ENCODE measurements at regions not wholly inside any gene's neighbourhood (a gene's known extent, or its start where the extent isn't known, plus 50 kb on each side); places are given as distances from the start of the nearest gene placed in this dataset.

- WGBS: 88% methylated on average over 3 of the region's 3 CpGs
- TF ChIP-seq GABPA (IDR thresholded peaks at IDR 0.05 in 1 of 2, conservative IDR thresholded peaks at IDR 0.05 in 1 of 2) (no peak), HNF4G (IDR thresholded peaks at IDR 0.05) (no peak), NR2F2 (IDR thresholded peaks at IDR 0.05) (no peak), HNF4A (conservative IDR thresholded peaks at IDR 0.05) (no peak), SP1 (IDR thresholded peaks at IDR 0.05) (no peak), RAD21 (IDR thresholded peaks at IDR 0.05) (no peak), JUND (IDR thresholded peaks at IDR 0.05) (no peak), FOXA2 (IDR thresholded peaks at IDR 0.05) (no peak), ATF3 (IDR thresholded peaks at IDR 0.05) (no peak)
- Histone ChIP-seq H3K9ac (ENCODE audit: low read depth in 1 of 2, low read length in 2 of 2) (no peak overlapping the region), H3K4me3 (ENCODE audit: low read depth in 1 of 3, low read length in 3 of 3) (no peak overlapping the region), H3K4me1 (ENCODE audit: control insufficient read depth in 4 of 4, insufficient read depth in 4 of 4, low read length in 3 of 4) (no peaks in the 10 kb centered on the region), H3K27me3 (ENCODE audit: control insufficient read depth in 4 of 4, insufficient read depth in 4 of 4, low read length in 3 of 4) (no peaks in the 10 kb centered on the region), H3K9me3 (ENCODE audit: control insufficient read depth in 4 of 4, low read length in 3 of 4) (no peaks in the 10 kb centered on the region), H3K27ac (ENCODE audit: low read depth in 1 of 2, low read length in 2 of 2) (no peak overlapping the region), H3K36me3 (ENCODE audit: control insufficient read depth in 4 of 4, insufficient read depth in 3 of 4, low read depth in 1 of 4, low read length in 3 of 4) (no peaks in the 10 kb centered on the region)
- no peak for DNase-seq (ENCODE audit: low spot score)
Observed at GRCh38 chr6:128630213-128630612, 109.8 kb upstream of the PTPRK start.

- Histone ChIP-seq H3K36me3 (ENCODE audit: control insufficient read depth in 4 of 4, insufficient read depth in 3 of 4, low read depth in 1 of 4, low read length in 3 of 4) (no peaks in the 10 kb centered on the region), H3K4me3 (ENCODE audit: low read depth in 1 of 3, low read length in 3 of 3) (no peak overlapping the region), H3K27me3 (ENCODE audit: control insufficient read depth in 4 of 4, insufficient read depth in 4 of 4, low read length in 3 of 4) (no peaks in the 10 kb centered on the region), H3K27ac (ENCODE audit: low read depth in 1 of 2, low read length in 2 of 2) (no peak overlapping the region), H3K4me1 (ENCODE audit: control insufficient read depth in 4 of 4, insufficient read depth in 4 of 4, low read length in 3 of 4) (no peaks in the 10 kb centered on the region), H3K9me3 (ENCODE audit: control insufficient read depth in 4 of 4, low read length in 3 of 4) (no peaks in the 10 kb centered on the region), H3K9ac (ENCODE audit: low read depth in 1 of 2, low read length in 2 of 2) (no peak overlapping the region)
- no peak for DNase-seq (ENCODE audit: low spot score)
- TF ChIP-seq SP1 (IDR thresholded peaks at IDR 0.05): no peak
- no peak for TF ChIP-seq GABPA (IDR thresholded peaks at IDR 0.05 in 1 of 2, conservative IDR thresholded peaks at IDR 0.05 in 1 of 2)
- TF ChIP-seq REST (IDR thresholded peaks at IDR 0.05): no peak
- TF ChIP-seq CTCF (IDR thresholded peaks at IDR 0.05; ENCODE audit: low read depth, low read length, missing input control): no peak
- 83% methylated on average over 1 of the region's 1 CpG for WGBS
Observed at GRCh38 chr6:128617285-128617684, 96.9 kb upstream of the PTPRK start.

GRCh38 chr6:128616342-128616741 lies 95.9 kb upstream of the PTPRK start:
- Histone ChIP-seq H3K36me3 (ENCODE audit: control insufficient read depth in 4 of 4, insufficient read depth in 3 of 4, low read depth in 1 of 4, low read length in 3 of 4) (no peaks in the 10 kb centered on the region), H3K4me3 (ENCODE audit: low read depth in 1 of 3, low read length in 3 of 3) (no peak overlapping the region), H3K4me1 (ENCODE audit: control insufficient read depth in 4 of 4, insufficient read depth in 4 of 4, low read length in 3 of 4) (no peaks in the 10 kb centered on the region), H3K9me3 (ENCODE audit: control insufficient read depth in 4 of 4, low read length in 3 of 4) (no peaks in the 10 kb centered on the region), H3K27me3 (ENCODE audit: control insufficient read depth in 4 of 4, insufficient read depth in 4 of 4, low read length in 3 of 4) (no peaks in the 10 kb centered on the region), H3K9ac (ENCODE audit: low read depth in 1 of 2, low read length in 2 of 2) (no peak overlapping the region), H3K27ac (ENCODE audit: low read depth in 1 of 2, low read length in 2 of 2) (no peak overlapping the region)
- TF ChIP-seq FOXA1 (IDR thresholded peaks at IDR 0.05) (no peak), CTCF (IDR thresholded peaks at IDR 0.05; ENCODE audit: low read depth, low read length, missing input control) (no peak), ZBTB33 (IDR thresholded peaks at IDR 0.05) (no peak), RAD21 (IDR thresholded peaks at IDR 0.05) (no peak), EGR1 (IDR thresholded peaks at IDR 0.05; ENCODE audit: low read depth in 2 of 2) (no peak)
- no peak for DNase-seq (ENCODE audit: low spot score)

Data from liver (tissue), 8 donors.